Gastroesophageal sphincter (tissue), 3 donors: ENCODE measurements at regions not wholly inside any gene's neighbourhood (a gene's known extent, or its start where the extent isn't known, plus 50 kb on each side); places are given as distances from the start of the nearest gene placed in this dataset.

Experiments
- EP300 ChIP-seq: sonication (generic); formaldehyde crosslinking; IDR thresholded peaks from one replicate; pipeline ENCODE4 v1.6.1; 2017; ENCODE audit warnings: antibody characterized with exemption, mild to moderate bottlenecking
- TF ChIP-seq, protein P1 (sequence below), 4 experiments: fragments of 200-600 bp in 2 of 4; fragments of 450-650 bp in 2 of 4; sonication (generic) in 1 of 4; IDR thresholded peaks; one replicate each; pipeline ENCODE4 v1.5.1; 2017 to 2019; ENCODE audit warnings: antibody characterized with exemption in 4 of 4, mild to moderate bottlenecking in 2 of 4, moderate library complexity in 2 of 4

DNA sequence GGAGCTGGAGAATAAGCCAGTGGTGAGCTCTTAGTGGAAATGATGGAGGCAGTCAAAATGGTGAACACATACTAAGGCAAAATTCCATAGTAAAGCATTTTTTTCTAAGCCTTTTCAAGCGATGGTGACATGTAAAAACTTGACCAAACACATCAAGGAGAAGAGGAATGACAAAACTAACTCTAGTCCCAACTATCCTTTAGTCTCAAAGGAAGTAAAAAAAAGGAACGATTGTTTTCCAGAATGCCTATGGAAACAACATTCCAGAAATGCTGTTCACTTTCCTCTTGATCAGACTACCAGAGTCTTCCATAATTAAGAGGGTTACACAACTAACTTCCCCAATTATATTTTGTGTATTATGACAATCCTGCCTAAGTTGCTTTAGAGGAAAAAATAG lies 715.6 kb downstream of the EPHA4 start:
- TF ChIP-seq EP300: no peak
- TF ChIP-seq, protein P1, sequence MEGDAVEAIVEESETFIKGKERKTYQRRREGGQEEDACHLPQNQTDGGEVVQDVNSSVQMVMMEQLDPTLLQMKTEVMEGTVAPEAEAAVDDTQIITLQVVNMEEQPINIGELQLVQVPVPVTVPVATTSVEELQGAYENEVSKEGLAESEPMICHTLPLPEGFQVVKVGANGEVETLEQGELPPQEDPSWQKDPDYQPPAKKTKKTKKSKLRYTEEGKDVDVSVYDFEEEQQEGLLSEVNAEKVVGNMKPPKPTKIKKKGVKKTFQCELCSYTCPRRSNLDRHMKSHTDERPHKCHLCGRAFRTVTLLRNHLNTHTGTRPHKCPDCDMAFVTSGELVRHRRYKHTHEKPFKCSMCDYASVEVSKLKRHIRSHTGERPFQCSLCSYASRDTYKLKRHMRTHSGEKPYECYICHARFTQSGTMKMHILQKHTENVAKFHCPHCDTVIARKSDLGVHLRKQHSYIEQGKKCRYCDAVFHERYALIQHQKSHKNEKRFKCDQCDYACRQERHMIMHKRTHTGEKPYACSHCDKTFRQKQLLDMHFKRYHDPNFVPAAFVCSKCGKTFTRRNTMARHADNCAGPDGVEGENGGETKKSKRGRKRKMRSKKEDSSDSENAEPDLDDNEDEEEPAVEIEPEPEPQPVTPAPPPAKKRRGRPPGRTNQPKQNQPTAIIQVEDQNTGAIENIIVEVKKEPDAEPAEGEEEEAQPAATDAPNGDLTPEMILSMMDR (IDR thresholded peaks at IDR 0.05): no peak
